H1 (cell line): ENCODE measurements at regions not wholly inside any gene's neighbourhood (a gene's known extent, or its start where the extent isn't known, plus 50 kb on each side); places are given as distances from the start of the nearest gene placed in this dataset.

Source experiments
- CBX8 ChIP-seq: fragments of 300-800, 300-1000 bp; sonication (generic); IDR thresholded peaks from 2 replicates; pipeline ENCODE4 v1.7.1; 2016; ENCODE audit warnings: low read depth, low read length, borderline replicate concordance
- CHD2 ChIP-seq: IDR thresholded peaks from 2 replicates; pipeline ENCODE4 v1.6.1; 2012; ENCODE audit warnings: low read length, improper control_type of control experiment
- CREB1 ChIP-seq: IDR thresholded peaks from 2 replicates; pipeline ENCODE4 v1.6.1; 2012; ENCODE audit warnings: inconsistent platforms
- JUND ChIP-seq: IDR thresholded peaks from 2 replicates; pipeline ENCODE4 v1.6.1; 2011; ENCODE audit warnings: mild to moderate bottlenecking, improper control_type of control experiment, low read length
- RFX5 ChIP-seq: IDR thresholded peaks from 2 replicates; pipeline ENCODE4 v1.6.1; 2011; ENCODE audit warnings: low read depth, low read length, improper control_type of control experiment, borderline replicate concordance
- SIRT6 ChIP-seq: IDR thresholded peaks from one replicate; pipeline ENCODE4 v1.7.1; 2012; ENCODE audit warnings: low read length, inconsistent platforms
- TF ChIP-seq, protein P1 (sequence below): IDR thresholded peaks from 2 replicates; pipeline ENCODE4 v1.6.1; 2011; ENCODE audit warnings: low read length, improper control_type of control experiment

DNA sequence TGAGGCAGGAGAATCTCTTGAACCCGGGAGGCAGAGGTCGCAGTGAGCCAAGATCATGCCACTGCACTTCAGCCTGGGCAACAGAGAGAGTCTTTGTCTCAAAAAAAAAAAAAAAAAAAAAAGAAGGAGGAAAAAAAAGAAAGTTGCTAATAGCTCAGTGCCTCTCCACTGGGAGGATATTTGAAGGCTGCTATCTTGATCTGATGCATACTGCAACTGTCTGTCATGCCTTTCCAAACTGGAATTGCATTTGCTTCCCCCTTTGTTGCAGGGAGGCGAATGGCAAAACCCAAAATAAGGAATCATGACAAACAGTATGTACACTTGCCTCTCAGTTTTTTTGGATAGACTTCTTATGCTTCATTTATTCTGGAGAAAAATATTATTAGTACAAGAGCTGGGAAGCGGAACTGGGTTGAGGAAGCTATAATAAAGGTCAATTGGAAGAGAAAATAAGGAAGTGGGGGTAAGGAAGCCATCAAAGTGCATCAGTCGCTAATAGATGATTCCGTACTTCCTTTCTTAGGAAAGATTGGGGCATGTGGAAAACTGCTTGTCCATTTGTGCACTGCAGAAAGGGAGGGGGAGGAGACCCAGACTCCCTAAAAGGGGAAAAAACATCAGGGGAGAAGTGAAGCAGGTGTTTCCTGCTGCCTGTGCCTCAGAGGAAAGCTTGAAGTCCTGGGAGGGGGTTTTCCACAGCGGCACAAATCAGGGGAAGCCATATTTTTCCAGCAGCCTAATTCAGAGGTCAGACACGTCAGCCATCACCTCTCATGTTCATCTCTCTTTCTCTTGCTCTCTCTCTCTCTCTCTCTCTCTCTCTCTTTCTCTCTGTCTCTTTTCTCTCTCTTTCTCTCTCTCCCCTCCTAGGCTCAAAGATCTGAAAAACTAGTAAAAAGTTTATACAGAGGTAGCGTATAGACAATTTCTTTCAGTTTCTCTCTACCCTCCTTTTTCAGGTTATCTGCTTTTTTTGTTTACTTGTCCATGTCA lies 301.4 kb upstream of the TNP1 start (continued):
- TF ChIP-seq SIRT6 (no peak), RFX5 (no peak), CBX8 (no peak), CREB1 (no peak), CHD2 (no peak), JUND (no peak)
- TF ChIP-seq, protein P1, sequence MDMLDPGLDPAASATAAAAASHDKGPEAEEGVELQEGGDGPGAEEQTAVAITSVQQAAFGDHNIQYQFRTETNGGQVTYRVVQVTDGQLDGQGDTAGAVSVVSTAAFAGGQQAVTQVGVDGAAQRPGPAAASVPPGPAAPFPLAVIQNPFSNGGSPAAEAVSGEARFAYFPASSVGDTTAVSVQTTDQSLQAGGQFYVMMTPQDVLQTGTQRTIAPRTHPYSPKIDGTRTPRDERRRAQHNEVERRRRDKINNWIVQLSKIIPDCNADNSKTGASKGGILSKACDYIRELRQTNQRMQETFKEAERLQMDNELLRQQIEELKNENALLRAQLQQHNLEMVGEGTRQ, result no peak
